ENCODE measurements at regions not wholly inside any gene's neighbourhood (a gene's known extent, or its start where the extent isn't known, plus 50 kb on each side); places are given as distances from the start of the nearest gene placed in this dataset.
"Not testable (repeated sequence)": the region's sequence is repeated elsewhere in the genome, so short reads cannot be mapped to it uniquely, and the experiment has no call there.

DNA sequence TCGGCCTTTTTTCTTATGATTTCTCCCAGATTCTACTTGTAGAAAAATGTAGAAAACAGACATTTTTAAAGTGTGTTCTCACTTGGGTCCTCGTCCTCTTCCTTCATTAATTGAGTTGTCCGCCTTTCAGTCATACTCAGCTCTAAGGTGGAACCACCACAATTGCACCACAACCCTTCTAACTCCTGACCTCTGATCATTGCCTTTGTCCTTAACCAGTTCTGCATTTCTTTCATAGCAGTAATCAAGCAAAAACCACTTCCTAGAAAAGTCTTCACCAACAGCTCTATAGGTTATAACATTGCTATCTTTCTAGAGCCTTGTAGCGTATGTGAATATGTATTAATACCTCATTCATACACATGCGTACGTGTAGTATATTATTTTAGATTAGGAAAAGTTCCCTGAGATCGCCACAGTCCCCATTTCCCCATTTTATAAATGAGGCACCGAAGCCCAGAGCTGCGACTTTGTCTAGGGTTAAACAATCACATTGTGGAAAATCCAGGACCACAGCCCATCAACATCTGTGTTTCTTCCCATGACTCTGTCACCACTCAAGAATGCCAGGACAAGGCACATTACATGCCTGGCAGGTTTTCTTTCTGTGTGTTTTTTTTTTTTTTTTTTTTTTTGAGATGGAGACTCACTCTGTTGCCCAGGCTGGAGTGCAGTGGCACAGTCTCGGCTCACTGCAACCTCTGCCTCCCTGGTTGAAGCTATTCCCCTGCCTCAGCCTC lies 175.5 kb downstream of the BTBD3 start:
- H3K9me2 ChIP-seq (replicated peaks; ENCODE audit: insufficient read depth): no peaks in the 10 kb centered on the region
- no peaks in the 10 kb centered on the region for H3K9me3 ChIP-seq (ENCODE audit: low read depth)
- TF ChIP-seq EZH2phosphoT487 (IDR thresholded peaks at IDR 0.05; ENCODE audit: low read depth, severe bottlenecking, unreplicated experiment) (no peak), EZH2 (IDR thresholded peaks at IDR 0.05; ENCODE audit: borderline replicate concordance) (no peak)
- TF ChIP-seq, protein P1, sequence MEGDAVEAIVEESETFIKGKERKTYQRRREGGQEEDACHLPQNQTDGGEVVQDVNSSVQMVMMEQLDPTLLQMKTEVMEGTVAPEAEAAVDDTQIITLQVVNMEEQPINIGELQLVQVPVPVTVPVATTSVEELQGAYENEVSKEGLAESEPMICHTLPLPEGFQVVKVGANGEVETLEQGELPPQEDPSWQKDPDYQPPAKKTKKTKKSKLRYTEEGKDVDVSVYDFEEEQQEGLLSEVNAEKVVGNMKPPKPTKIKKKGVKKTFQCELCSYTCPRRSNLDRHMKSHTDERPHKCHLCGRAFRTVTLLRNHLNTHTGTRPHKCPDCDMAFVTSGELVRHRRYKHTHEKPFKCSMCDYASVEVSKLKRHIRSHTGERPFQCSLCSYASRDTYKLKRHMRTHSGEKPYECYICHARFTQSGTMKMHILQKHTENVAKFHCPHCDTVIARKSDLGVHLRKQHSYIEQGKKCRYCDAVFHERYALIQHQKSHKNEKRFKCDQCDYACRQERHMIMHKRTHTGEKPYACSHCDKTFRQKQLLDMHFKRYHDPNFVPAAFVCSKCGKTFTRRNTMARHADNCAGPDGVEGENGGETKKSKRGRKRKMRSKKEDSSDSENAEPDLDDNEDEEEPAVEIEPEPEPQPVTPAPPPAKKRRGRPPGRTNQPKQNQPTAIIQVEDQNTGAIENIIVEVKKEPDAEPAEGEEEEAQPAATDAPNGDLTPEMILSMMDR (IDR thresholded peaks at IDR 0.05; ENCODE audit: poor library complexity): no peak
- H4K20me1 ChIP-seq (ENCODE audit: insufficient read depth, poor library complexity, severe bottlenecking): no peaks in the 10 kb centered on the region
- no peaks in the 10 kb centered on the region for H3K79me2 ChIP-seq
- H3K4me3 ChIP-seq: no peak overlapping the region
- no peak overlapping the region for H3K4me2 ChIP-seq
- no peak for DNase-seq (ENCODE audit: low spot score)
- H3K36me3 ChIP-seq (replicated peaks; ENCODE audit: insufficient read depth, low read depth): no peaks in the 10 kb centered on the region
- H2AFZ ChIP-seq: no peak overlapping the region
- H3K27ac ChIP-seq: no peak overlapping the region
- 92% methylated on average over 10 of the region's 10 CpGs for WGBS (ENCODE audit: low lambda C conversion rate, missing lambda C conversion rate)
- peaks cover 3% of the 10 kb centered on the region for H3K4me1 ChIP-seq (ENCODE audit: insufficient read depth)
- no peaks in the 10 kb centered on the region for H3K27me3 ChIP-seq

DNA sequence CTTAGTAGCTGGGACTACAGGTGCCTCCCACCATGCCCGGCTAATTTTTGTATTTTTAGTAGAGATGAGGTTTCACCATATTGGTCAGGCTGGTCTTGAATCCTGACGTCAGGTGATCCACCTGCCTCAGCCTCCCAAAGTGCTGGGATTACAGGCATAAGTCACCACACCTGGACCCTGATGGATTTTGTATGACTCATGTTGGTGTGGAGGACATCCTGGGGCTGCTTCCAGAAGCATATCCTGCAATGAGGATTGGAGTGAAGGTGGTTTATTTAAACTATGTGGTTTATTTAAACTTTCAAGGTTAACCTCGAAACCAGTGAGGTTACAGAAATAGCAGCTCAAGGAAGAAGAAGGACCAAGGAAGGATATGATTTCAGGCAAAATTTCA lies 176.1 kb downstream of the BTBD3 start:
- not testable (repeated sequence) for H3K79me2 ChIP-seq; H2AFZ ChIP-seq; H3K9me3 ChIP-seq (ENCODE audit: low read depth); H3K27ac ChIP-seq; H3K27me3 ChIP-seq; H3K4me3 ChIP-seq; H4K20me1 ChIP-seq (ENCODE audit: insufficient read depth, poor library complexity, severe bottlenecking); H3K4me1 ChIP-seq (ENCODE audit: insufficient read depth); H3K36me3 ChIP-seq (replicated peaks; ENCODE audit: insufficient read depth, low read depth); H3K9me2 ChIP-seq (replicated peaks; ENCODE audit: insufficient read depth); DNase-seq (ENCODE audit: low spot score); H3K4me2 ChIP-seq
- 89% methylated on average over 3 of the region's 3 CpGs for WGBS (ENCODE audit: low lambda C conversion rate, missing lambda C conversion rate)

DNA sequence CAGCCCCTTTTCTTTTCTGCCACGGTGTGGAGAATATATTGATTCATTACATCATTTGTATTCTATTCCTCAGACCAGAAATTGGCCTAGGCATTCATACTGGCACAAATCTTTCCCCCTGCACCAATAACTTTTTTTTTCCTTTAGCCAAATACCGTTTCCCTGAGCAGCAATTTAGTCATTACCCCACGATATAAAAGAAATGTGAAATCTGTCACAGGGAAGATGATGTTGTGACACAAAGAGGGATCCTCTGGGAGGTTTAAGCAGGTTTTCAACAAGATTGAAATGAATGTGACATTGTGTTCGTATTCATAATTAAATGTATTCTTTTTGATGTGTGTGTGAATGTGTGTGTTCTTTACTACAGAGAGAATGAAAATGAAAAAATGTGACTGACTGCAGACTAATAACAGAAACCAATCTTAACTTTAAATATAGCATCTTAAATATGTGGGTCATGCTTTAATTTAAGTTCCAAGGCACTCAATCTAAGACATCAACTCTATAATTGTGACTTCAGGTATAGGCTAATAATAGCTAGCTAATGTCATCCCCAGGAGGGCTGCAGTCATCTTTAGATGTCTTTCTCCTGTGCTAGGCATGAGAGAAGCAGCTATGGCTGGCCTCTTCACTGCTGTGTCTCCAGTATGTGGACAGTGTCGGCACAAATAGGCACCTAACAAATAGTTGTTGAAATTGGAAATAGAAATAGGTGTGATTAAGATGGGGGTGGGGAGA lies 177.7 kb downstream of the BTBD3 start:
- Histone ChIP-seq H4K20me1 (ENCODE audit: insufficient read depth, poor library complexity, severe bottlenecking) (no peaks in the 10 kb centered on the region), H3K27ac (no peak overlapping the region), H3K36me3 (replicated peaks; ENCODE audit: insufficient read depth, low read depth) (no peaks in the 10 kb centered on the region), H3K9me3 (ENCODE audit: low read depth) (no peaks in the 10 kb centered on the region), H3K79me2 (no peaks in the 10 kb centered on the region), H3K4me1 (ENCODE audit: insufficient read depth) (peaks cover 6% of the 10 kb centered on the region), H3K9me2 (replicated peaks; ENCODE audit: insufficient read depth) (no peaks in the 10 kb centered on the region), H3K4me3 (no peak overlapping the region), H3K27me3 (no peaks in the 10 kb centered on the region), H3K4me2 (no peak overlapping the region), H2AFZ (no peak overlapping the region)
- 74% methylated on average over 5 of the region's 5 CpGs for WGBS (ENCODE audit: low lambda C conversion rate, missing lambda C conversion rate)
- DNase-seq (ENCODE audit: low spot score): no peak
- TF ChIP-seq EZH2phosphoT487 (IDR thresholded peaks at IDR 0.05; ENCODE audit: low read depth, severe bottlenecking, unreplicated experiment): no peak
- TF ChIP-seq, protein P1 (IDR thresholded peaks at IDR 0.05; ENCODE audit: poor library complexity): no peak
- TF ChIP-seq EZH2 (IDR thresholded peaks at IDR 0.05; ENCODE audit: borderline replicate concordance): no peak

DNA sequence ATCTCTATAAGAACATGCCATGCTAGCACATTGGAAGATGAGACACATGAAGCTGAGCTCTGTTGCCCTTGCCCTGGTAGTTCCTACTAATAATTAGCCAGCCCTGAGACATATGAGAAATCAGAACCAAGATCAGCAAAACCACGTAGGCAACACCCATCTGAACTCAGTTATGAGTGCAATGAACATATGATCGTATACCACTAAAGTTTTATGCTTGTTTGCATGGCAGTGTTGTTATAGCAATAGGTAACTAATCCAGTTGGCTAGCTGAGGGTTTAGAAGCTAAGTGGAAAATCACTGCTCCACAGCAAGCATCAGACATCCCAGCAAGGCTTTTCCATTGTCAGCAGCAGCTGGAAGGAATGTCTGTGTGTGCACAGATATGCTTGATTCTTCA lies 180.7 kb downstream of the BTBD3 start:
- no peak overlapping the region for H3K4me3 ChIP-seq
- no peaks in the 10 kb centered on the region for H3K9me3 ChIP-seq (ENCODE audit: low read depth)
- H3K27me3 ChIP-seq: no peaks in the 10 kb centered on the region
- H3K4me2 ChIP-seq: no peak overlapping the region
- no peaks in the 10 kb centered on the region for H3K36me3 ChIP-seq (replicated peaks; ENCODE audit: insufficient read depth, low read depth)
- peak; percentile 59 for DNase-seq (ENCODE audit: low spot score)
- no peaks in the 10 kb centered on the region for H3K79me2 ChIP-seq
- peaks cover 6% of the 10 kb centered on the region for H3K4me1 ChIP-seq (ENCODE audit: insufficient read depth)
- TF ChIP-seq, protein P1 (IDR thresholded peaks at IDR 0.05; ENCODE audit: poor library complexity): no peak
- no peaks in the 10 kb centered on the region for H4K20me1 ChIP-seq (ENCODE audit: insufficient read depth, poor library complexity, severe bottlenecking)
- WGBS (ENCODE audit: low lambda C conversion rate, missing lambda C conversion rate): 54% methylated on average over 2 of the region's 2 CpGs
- no peaks in the 10 kb centered on the region for H3K9me2 ChIP-seq (replicated peaks; ENCODE audit: insufficient read depth)
- H3K27ac ChIP-seq: peak overlapping the region; percentile 77
- H2AFZ ChIP-seq: no peak overlapping the region

Measured in hepatocyte (in vitro differentiated cells).